ENCODE measurements at regions not wholly inside any gene's neighbourhood (a gene's known extent, or its start where the extent isn't known, plus 50 kb on each side); places are given as distances from the start of the nearest gene placed in this dataset.

- DNase-seq = no peak
Measured at GRCh38 chr14:89626233-89626806, 209.3 kb upstream of the FOXN3 start.

GRCh38 chr14:89625731-89626232, 208.7 kb upstream of the FOXN3 start:
- peak; percentile 60 for DNase-seq

GRCh38 chr14:89625244-89625713, 208.2 kb upstream of the FOXN3 start:
- peak; percentile 95 for DNase-seq

- DNase-seq = peak; percentile 57
Measured at GRCh38 chr14:89624500-89625156, 207.6 kb upstream of the FOXN3 start.

GRCh38 chr14:89621791-89622638, 205.0 kb upstream of the FOXN3 start:
- no peak for DNase-seq

- DNase-seq = no peak
Measured at GRCh38 chr14:89621009-89621421, 204.0 kb upstream of the FOXN3 start.

- no peak for DNase-seq
Measured at GRCh38 chr14:89620436-89620835, 203.4 kb upstream of the FOXN3 start.

GRCh38 chr14:89619596-89619995, 202.6 kb upstream of the FOXN3 start:
- no peak for DNase-seq

- DNase-seq = peak; percentile 85
Measured at GRCh38 chr14:89618811-89619551, 201.9 kb upstream of the FOXN3 start.

- DNase-seq = peak; percentile 66
Measured at GRCh38 chr14:89618330-89618708, 201.3 kb upstream of the FOXN3 start.

GRCh38 chr14:89617481-89618329, 200.7 kb upstream of the FOXN3 start:
- peak; percentile 81 for DNase-seq

GRCh38 chr14:89616852-89617341, 199.9 kb upstream of the FOXN3 start:
- DNase-seq = peak; percentile 77

GRCh38 chr14:89616425-89616824, 199.4 kb upstream of the FOXN3 start:
- DNase-seq = no peak

- DNase-seq = no peak
Measured at GRCh38 chr14:89615421-89615820, 198.4 kb upstream of the FOXN3 start.

- DNase-seq = no peak
Measured at GRCh38 chr14:89614009-89614691, 197.1 kb upstream of the FOXN3 start.

- DNase-seq = no peak
Measured at GRCh38 chr14:89613260-89614008, 196.4 kb upstream of the FOXN3 start.

GRCh38 chr14:89609500-89610100, 192.6 kb upstream of the FOXN3 start:
- no peak for DNase-seq

- no peak for DNase-seq
Measured at GRCh38 chr14:89607453-89607852, 190.4 kb upstream of the FOXN3 start.

GRCh38 chr14:89603938-89604480, 187.0 kb upstream of the FOXN3 start:
- no peak for DNase-seq

Measured in tongue (tissue), 1 donor.